NCI-H2107 treated with DMSO at 0.1 percent for 48 hours (cell line): ENCODE measurements at regions not wholly inside any gene's neighbourhood (a gene's known extent, or its start where the extent isn't known, plus 50 kb on each side); places are given as distances from the start of the nearest gene placed in this dataset.
A peak's percentile ranks its signal among the peaks of the same experiment; 100 is the strongest.

Experiments
- DNase-seq: peaks from one replicate; lab custom pipeline; 2025; ENCODE audit not compliant: unreplicated experiment; lab: John Stamatoyannopoulos, UW

DNA sequence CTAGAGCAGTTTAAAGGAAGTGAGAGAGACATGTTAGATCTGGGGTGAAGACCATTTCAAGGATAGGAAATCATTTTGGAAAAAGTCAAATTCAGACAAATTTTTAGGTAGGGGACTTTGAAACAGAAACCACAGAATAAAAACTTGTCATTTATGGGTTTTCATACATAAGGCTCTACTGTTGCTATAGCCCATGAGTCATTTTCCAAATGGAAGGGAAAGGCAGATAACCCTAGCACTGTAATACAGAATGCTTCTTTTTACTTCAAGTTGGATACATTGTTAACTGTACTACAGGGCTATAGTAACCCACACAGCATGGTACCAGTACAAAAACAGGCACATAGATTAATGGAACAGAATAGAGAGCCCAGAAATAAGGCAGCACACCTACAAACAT lies 455.4 kb downstream of the EBF1 start:
- DNase-seq, result no peak

DNA sequence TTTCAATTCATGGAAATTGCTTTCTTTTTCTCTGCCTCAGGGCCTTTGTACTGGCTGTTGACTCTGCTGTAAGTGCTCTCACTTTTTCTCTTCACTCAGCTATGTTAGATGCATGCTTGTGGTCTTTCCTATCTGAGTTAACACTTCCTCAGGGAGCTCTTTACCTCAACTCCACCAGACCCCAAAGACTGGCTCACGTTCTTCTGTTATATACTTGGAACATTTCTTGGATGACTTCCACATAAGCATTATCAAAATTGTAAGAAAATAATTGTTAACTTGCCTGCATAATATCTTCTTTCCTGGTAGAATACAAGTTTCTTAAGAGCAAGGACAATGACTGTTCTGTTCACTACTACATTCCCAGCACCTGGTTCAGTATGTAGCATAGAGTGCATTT lies 455.9 kb downstream of the EBF1 start:
- no peak for DNase-seq

GRCh38 chr5:158642879-158643278 lies 456.8 kb downstream of the EBF1 start:
- no peak for DNase-seq

DNA sequence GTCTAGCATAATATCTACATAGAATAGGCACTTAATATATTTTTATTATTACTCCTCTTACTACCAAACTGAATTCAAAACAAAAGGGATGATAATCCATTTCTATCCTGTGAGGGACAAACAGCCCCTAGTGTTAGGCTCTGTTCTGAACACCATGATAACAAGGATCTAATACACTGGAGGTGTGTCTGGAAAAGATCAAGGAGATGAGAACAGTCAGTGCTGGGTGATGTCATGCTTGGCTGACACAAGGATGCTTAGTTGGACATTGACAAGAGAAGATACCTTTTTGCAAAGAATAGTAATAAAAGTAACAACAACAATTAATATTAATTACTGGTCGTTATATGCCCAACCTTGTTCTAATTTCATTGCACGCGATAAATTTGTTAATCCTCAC lies 458.7 kb downstream of the EBF1 start:
- DNase-seq, result no peak

DNA sequence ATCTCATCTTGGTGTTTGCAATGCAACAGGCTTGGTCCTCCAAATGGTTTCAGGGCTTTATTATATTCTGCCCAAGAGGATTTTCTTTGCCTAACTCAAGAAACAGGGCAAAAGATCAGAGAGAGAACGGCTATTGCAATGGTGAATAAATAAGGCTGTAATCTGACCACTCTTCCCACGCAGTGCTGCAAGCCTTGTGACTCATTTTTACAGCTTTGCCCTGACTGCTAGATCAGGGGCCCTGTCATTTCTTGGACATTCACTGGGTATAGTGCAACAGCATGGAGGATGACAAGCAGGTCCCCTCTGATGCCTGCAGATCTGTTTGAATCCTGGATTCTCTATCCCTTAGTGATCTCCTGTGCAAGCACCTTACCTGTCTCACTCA lies 459.1 kb downstream of the EBF1 start:
- no peak for DNase-seq

- no peak for DNase-seq
Measured at GRCh38 chr5:158639881-158640592, 459.7 kb downstream of the EBF1 start.

DNA sequence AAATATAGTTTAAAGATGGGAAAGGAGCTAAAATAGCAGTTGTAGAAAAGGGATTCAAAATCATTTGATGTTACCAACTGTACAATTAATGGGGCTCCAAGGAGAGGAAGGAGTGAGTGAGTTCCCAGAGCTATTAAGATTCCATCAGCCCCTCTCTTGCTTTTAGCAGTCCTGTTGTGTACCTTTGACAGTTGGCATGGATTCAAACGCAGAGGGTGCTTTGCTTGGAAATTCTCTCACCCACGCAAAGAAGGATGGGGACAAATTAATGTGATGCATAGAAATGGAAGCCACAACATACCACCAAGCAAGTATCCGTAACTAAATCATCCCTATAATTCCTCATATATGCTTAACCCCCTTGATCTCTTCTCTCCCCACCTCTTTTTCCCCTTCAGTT lies 461.3 kb downstream of the EBF1 start:
- DNase-seq, result no peak

DNA sequence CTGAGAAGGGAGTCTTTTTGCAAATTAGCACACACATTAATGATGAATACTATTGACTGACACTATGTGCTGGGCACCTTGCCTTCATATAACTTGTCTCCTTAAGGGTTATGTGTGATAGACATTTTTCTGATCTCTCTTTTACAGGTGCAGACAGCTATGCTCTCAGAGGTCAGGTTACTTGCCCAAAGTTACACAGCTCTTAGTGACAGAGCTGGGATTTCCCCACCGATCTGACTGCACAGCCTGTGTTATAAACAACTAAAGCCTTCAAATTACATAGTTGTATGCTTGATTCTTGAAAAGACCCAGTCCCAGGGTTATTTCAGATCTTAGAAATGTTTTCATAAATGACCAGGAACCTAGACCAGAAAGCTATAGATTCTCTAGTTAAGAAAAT lies 462.7 kb downstream of the EBF1 start:
- no peak for DNase-seq

- DNase-seq, result no peak
Measured at GRCh38 chr5:158635565-158635964, 464.2 kb downstream of the EBF1 start.

- no peak for DNase-seq
Measured at GRCh38 chr5:158634714-158635113, 465.0 kb downstream of the EBF1 start.

DNA sequence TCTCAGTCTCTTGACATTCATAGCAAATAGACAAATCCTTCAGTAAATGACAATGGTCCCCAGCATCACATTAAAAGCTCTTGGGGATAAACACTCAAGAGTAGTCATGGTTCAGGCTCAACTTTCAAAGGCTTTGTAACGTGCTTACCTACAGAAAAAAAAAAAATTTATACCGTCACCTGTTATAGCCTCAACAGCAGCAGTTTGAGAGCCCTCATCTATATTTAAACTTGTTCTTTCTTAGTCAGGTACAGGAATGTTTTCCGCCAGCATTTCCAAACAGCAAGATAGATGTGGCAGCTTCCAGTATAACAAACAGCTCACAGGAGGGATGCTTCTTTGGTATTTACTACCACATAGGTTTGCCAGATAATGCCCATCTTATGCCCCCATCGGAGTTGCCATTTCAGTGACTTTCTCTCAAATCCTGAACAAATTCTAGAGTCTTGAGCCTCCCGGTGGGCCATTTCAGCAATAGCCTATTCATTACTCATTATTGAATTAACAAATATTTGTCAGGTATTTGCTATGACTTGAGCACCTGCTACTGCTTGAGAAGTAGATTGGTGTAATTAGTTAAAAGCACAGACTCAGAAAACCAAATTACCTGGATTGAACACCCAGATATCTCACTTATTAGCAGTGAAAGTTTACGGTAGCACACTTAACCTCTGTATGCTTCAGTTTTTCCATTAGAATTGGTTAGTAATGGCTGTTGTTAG lies 470.0 kb downstream of the EBF1 start:
- peak; percentile 38 for DNase-seq

DNA sequence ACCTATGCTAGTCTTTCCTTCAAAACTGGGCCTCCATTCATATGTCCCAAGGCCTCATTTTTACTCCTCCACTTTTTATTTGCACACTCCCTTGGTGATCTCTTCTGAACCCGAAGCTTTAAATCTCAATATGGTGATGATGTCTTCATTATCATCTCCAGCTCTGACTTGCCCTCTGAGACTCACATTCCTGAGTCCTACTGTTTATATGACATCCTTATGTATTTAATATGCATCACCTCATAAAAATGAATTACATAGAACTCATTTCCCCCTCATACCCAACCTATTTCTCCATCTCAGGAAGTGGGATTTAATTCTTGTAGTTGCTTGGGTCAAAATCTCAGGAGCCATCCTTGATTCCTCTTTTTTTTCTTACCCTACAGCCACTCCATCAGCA lies 473.0 kb downstream of the EBF1 start:
- no peak for DNase-seq

- DNase-seq, result no peak
Measured at GRCh38 chr5:158623971-158624370, 475.7 kb downstream of the EBF1 start.

- no peak for DNase-seq
Measured at GRCh38 chr5:158621391-158621790, 478.3 kb downstream of the EBF1 start.

- DNase-seq, result no peak
Measured at GRCh38 chr5:158619083-158619788, 480.5 kb downstream of the EBF1 start.

GRCh38 chr5:158618256-158618655 lies 481.5 kb downstream of the EBF1 start:
- DNase-seq, result no peak

GRCh38 chr5:158616707-158617106 lies 483.0 kb downstream of the EBF1 start:
- no peak for DNase-seq

DNA sequence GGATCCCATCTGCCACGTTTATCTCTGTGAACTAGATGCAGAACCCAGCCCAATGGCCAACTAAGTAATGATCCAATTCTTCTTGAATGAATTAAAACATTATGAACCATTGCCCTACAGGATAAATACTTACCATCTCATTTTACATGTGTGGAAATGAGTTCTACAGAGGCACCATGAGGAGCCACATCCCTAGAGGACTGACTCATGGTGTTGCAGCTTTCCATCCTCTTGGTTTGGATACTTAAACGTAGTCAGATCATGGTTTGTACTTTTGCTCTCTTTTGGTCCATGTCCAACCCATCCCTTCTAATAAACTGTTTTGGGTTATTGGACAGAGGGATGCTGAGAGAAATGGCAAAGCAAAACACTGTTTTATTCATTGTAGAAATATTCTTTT lies 484.8 kb downstream of the EBF1 start:
- no peak for DNase-seq

DNA sequence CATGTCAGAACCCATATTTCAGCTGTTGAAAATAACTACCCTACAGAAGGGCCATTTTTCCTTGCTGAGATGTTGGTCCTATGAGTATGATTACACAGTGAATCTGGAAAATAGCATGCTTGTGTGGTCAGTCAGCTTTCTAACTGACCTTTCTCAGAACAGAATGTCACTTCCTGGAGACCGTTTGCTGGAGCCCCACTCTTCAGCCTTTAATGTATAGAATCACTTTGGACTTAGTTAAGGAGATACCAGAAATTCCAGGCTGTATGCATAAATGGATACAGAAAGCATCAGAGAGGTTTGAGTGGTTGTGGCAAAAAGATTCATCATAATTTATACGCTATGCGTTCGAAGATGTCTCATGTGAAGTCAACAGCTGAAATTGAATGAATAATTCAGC lies 488.1 kb downstream of the EBF1 start:
- DNase-seq, result no peak

DNA sequence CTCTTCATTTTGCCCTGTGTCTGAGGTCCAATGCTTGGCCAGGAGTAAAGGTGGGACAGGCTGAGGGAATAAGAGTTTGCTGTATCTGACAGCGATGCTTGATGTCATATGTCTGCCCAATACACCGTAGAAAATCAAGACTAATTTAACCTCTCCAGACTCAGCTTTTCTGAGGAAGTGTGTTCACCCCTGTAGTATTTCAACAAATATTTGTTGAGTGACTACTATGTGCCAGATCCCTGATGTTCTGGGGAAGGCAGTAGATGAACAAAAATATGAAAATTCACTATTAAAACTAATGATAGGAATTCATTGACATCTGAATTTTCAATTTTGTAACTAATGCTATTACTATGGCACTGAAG lies 489.7 kb downstream of the EBF1 start:
- no peak for DNase-seq

- no peak for DNase-seq
Measured at GRCh38 chr5:158609333-158610050, 490.2 kb downstream of the EBF1 start.

DNA sequence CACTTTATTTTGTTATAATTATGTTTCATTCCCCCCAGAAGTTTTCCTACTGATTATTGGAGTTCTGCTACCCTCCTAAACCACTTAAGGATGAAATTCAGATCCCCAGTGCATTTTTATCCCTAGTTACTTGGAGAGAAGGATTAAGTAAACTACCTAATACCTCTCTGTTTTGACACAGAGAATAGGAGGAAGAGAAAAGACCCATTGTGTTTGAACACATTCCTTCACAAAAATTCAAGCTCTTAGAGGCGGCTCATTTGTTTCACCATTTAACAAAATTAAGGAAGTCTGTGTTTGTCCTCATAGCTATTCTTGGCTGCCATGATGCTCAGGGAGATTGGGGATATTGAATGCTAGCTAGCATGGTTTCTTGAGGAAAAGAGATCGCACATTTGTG lies 492.6 kb downstream of the EBF1 start:
- DNase-seq, result no peak
